Psoas muscle (tissue), 7 donors: ENCODE measurements at regions not wholly inside any gene's neighbourhood (a gene's known extent, or its start where the extent isn't known, plus 50 kb on each side); places are given as distances from the start of the nearest gene placed in this dataset.
"Not testable (repeated sequence)": the region's sequence is repeated elsewhere in the genome, so short reads cannot be mapped to it uniquely, and the experiment has no call there.

Experiments
- ATAC-seq, 4 donors: fragments of 200-7000 bp; cut with Tn5 transposase; one replicate each; pipeline ENCODE4 v1.9.1; 2020; ENCODE audit warnings: moderate library complexity in 3 of 4, mild to moderate bottlenecking in 2 of 4
- DNase-seq, 2 donors: peaks; one replicate each; pipeline ENCODE4 v3.0.0-alpha.2; 2020
- H3K27ac ChIP-seq: fragments of 200-600 bp; one replicate; pipeline ENCODE4 v1.8.0; 2022
- H3K27me3 ChIP-seq, 3 donors: fragments of 200-600 bp in 1 of 3; one replicate each; pipeline versions ENCODE4 v1.6.1 to v1.8.0; 2013 to 2022; ENCODE audit warnings: low read length in 2 of 3, mild to moderate bottlenecking in 2 of 3, moderate library complexity in 1 of 3; ENCODE audit not compliant: insufficient read depth in 3 of 3
- H3K36me3 ChIP-seq, 2 donors: fragments of 200-600 bp in 1 of 2; one replicate each; pipeline versions ENCODE4 v1.6.1 to v1.8.0; 2013 to 2022; ENCODE audit warnings: low read depth in 1 of 2, mild to moderate bottlenecking in 1 of 2, moderate library complexity in 1 of 2; ENCODE audit not compliant: insufficient read depth in 1 of 2
- H3K4me1 ChIP-seq: fragments of 200-600 bp; one replicate; pipeline ENCODE4 v1.8.0; 2022
- H3K4me3 ChIP-seq: fragments of 200-600 bp; one replicate; pipeline ENCODE4 v1.8.0; 2022; ENCODE audit warnings: mild to moderate bottlenecking
- H3K9me3 ChIP-seq: fragments of 200-600 bp; one replicate; pipeline ENCODE4 v1.8.0; 2022
- CTCF ChIP-seq: fragments of 200-600 bp; IDR thresholded peaks from one replicate; pipeline ENCODE4 v1.8.0; 2022; ENCODE audit warnings: antibody characterized with exemption
- WGBS, 3 donors: extraction: QIAGEN DNeasy Blood & Tissue Kit; methylation state at CpG; one replicate each; pipeline versions ENCODE4 v1.1.6 to v1.1.7; 2013; 5-methylcytosine and 5-hydroxymethylcytosine counted together
- intact Hi-C, 2 donors: fragments of 100-400 bp; cut with DNase I; formaldehyde crosslinking; loops; one replicate each; pipeline versions ENCODE4 v1.11.0 to v1.14.2; 2022
- donor health status: healthy with polysubstance abuse.
- donor health status: DM: no; HTN: no; CAD: no; lungs with moderate emphysema.
- donor health status: Bipolar disorder and iron deficiency.
- donor health status: healthy.
- donor health status: DM: yes; HTN: yes; CAD: no.
- donor health status: DM: no; HTN: no; CAD: no.
- donor health status: DM: yes; HTN: yes; CAD: no.

DNA sequence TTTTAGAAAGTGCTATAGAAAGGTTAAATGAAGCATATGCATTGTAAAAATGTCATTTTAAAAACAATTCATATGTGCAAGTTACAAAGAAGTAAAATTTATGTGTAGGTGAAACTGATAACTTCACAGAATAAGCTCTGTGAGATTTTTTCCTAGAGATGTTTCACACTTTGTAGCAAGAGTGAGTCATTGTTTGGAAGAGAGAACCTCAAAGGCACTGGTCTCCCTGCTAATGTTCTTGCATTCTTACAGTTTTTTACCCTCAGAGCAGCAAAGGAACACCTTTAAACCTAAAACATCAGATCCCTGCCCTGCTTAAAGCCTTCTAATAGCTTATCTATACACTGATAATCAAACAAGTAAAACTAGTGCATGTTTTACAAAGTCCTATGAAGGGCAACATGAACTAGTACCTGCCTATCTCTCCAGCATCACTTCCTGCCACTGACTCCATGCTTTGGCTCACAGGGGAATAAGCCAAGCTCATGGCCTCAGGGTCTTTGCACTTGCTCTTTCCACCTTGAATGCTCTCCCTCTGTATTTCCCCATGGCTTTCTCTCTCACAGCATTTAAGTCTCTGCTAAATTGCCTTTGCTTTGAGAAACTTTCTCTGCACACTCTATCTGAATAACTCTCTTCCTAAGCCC lies 997.0 kb downstream of the GATA3 start:
- no peak overlapping the region for H3K4me3 ChIP-seq
- intact Hi-C loops = no loop called here
- no peaks in the 10 kb centered on the region for H3K4me1 ChIP-seq
- DNase-seq (no peak), ATAC-seq (no peak)
- H3K36me3 ChIP-seq = no peaks in the 10 kb centered on the region
- TF ChIP-seq CTCF = no peak
- no peak overlapping the region for H3K27ac ChIP-seq
- peaks cover 5% of the 10 kb centered on the region for H3K9me3 ChIP-seq
- H3K27me3 ChIP-seq = no peaks in the 10 kb centered on the region

GRCh38 chr10:9052767-9053166 lies 998.3 kb downstream of the GATA3 start:
- Histone ChIP-seq H3K27me3 (no peaks in the 10 kb centered on the region), H3K36me3 (no peaks in the 10 kb centered on the region), H3K4me1 (no peaks in the 10 kb centered on the region), H3K9me3 (peaks cover 5% of the 10 kb centered on the region), H3K27ac (no peak overlapping the region), H3K4me3 (no peak overlapping the region)
- DNase-seq (no peak), ATAC-seq (no peak)
- 65 to 77% (median 71%) methylated on average over 1 of the region's 1 CpG for WGBS, 3 donors
- no peak for TF ChIP-seq CTCF
- intact Hi-C loops = no loop called here

- 82 to 90% (median 87%) methylated on average over 11 of the region's 11 CpGs for WGBS, 3 donors
- no peak for TF ChIP-seq CTCF
Observed at GRCh38 chr10:9056521-9056920, 1002.0 kb downstream of the GATA3 start.

GRCh38 chr10:9057293-9057692 lies 1002.8 kb downstream of the GATA3 start:
- H3K36me3 ChIP-seq, DNase-seq, H3K27me3 ChIP-seq, H3K4me3 ChIP-seq, intact Hi-C loops, H3K9me3 ChIP-seq, ATAC-seq, H3K4me1 ChIP-seq, H3K27ac ChIP-seq: not testable (repeated sequence)
- WGBS, 3 donors = 86 to 93% (median 89%) methylated on average over 17 of the region's 17 CpGs

More at GRCh38 chr10:9056521-9056920, 1002.0 kb downstream of the GATA3 start:
- Histone ChIP-seq H3K27ac (no peak overlapping the region), H3K4me3 (no peak overlapping the region), H3K4me1 (no peaks in the 10 kb centered on the region), H3K36me3 (no peaks in the 10 kb centered on the region), H3K27me3 (no peaks in the 10 kb centered on the region), H3K9me3 (no peaks in the 10 kb centered on the region)
- intact Hi-C loops = no loop called here
- DNase-seq (no peak), ATAC-seq (no peak)

DNA sequence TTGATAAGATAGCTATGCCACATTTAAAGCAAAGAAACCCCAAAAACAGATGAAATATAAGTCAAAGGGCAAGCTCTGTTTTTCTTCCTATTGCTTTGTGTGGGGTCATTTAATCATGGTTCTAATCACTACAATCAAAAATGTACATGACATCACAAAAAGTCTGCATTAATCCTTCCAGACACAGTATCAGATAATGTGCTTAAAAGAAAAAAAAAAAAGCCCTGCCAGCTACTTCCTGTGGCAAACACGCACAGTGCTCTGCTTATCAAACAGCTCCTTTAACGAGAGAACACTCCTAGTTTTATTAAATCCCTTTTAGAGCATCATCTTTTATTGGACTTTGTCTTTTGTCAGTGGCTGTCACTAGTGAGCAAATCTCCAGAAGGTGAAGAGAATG lies 1005.8 kb downstream of the GATA3 start:
- Histone ChIP-seq H3K9me3 (no peaks in the 10 kb centered on the region), H3K36me3 (no peaks in the 10 kb centered on the region), H3K4me1 (no peaks in the 10 kb centered on the region), H3K27ac (no peak overlapping the region), H3K27me3 (no peaks in the 10 kb centered on the region), H3K4me3 (no peak overlapping the region)
- DNase-seq (no peak), ATAC-seq (no peak)
- no peak for TF ChIP-seq CTCF
- intact Hi-C loops = no loop called here
- 19 to 32% (median 23%) methylated on average over 2 of the region's 2 CpGs for WGBS, 3 donors
